ENCODE measurements at regions not wholly inside any gene's neighbourhood (a gene's known extent, or its start where the extent isn't known, plus 50 kb on each side); places are given as distances from the start of the nearest gene placed in this dataset.

- no peaks in the 10 kb centered on the region for H3K36me3 Mint-ChIP-seq (ENCODE audit: low read depth)
- no peaks in the 10 kb centered on the region for H3K4me1 ChIP-seq (ENCODE audit: insufficient read depth, low read length)
- no peak for TF ChIP-seq CTCF (IDR thresholded peaks at IDR 0.05)
- CTCF ChIA-PET, result interaction anchor here (0.9 kb wide), 1 partner anchor 43 kb away, joined by 4 read pairs; no protein-coding TSS in a partner anchor
- H3K4me1 Mint-ChIP-seq (ENCODE audit: low read depth), result no peaks in the 10 kb centered on the region
- no peaks in the 10 kb centered on the region for H3K27me3 ChIP-seq (ENCODE audit: control insufficient read depth in 1 of 2, insufficient read depth in 2 of 2, low read length in 2 of 2)
- no peak for ATAC-seq (ENCODE audit: poor library complexity)
- no peak for DNase-seq
- H3K4me3 ChIP-seq (ENCODE audit: low read length), result no peak overlapping the region
- H3K27ac Mint-ChIP-seq, result no peak overlapping the region
- POLR2A ChIA-PET, result no interaction called here
- intact Hi-C loops (cut with DNase I, micrococcal nuclease), result no loop called here
- H3K9me3 Mint-ChIP-seq, result peaks cover 4% of the 10 kb centered on the region
- no peak overlapping the region for H3K4me3 Mint-ChIP-seq
- H3K27ac ChIP-seq (ENCODE audit: low read depth in 1 of 2, low read length in 2 of 2), result no peak overlapping the region
- H3K36me3 ChIP-seq (ENCODE audit: insufficient read depth, low read length), result no peaks in the 10 kb centered on the region
- no peaks in the 10 kb centered on the region for H3K27me3 Mint-ChIP-seq
- H3K9me3 ChIP-seq (ENCODE audit: control insufficient read depth in 1 of 2, insufficient read depth in 1 of 2, low read length in 2 of 2), result peaks cover 4 to 7% of the 10 kb centered on the region in 2 experiments
Observed at GRCh38 chr21:40923407-40923806, 76.4 kb upstream of the DSCAM start.

DNA sequence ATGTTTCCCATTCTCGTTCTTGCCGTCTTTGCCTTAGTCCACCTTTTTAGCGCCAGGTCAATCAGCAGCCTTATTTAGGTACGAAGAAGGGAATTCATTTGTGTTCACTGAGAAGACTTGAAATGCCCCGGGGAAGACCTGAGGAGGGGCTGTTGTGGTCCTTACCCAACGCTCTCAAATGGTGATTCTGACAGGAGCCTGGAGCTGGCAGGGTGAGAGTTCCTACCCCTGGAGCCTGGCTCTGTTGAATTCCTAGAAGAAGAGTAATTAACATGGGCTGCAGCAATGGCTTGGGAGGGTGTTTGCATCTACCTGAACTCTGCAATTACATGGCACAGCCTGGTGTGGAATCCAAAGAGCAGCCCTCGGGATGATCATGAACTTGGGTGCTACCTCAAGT lies 76.9 kb upstream of the DSCAM start:
- no peaks in the 10 kb centered on the region for H3K27me3 Mint-ChIP-seq
- no peak overlapping the region for H3K27ac Mint-ChIP-seq
- H3K4me3 Mint-ChIP-seq, result no peak overlapping the region
- H3K9me3 Mint-ChIP-seq, result peaks cover 5% of the 10 kb centered on the region
- no peaks in the 10 kb centered on the region for H3K36me3 Mint-ChIP-seq (ENCODE audit: low read depth)
- ChIA-PET CTCF (no interaction called here), POLR2A (no interaction called here)
- H3K36me3 ChIP-seq (ENCODE audit: insufficient read depth, low read length), result no peaks in the 10 kb centered on the region
- ATAC-seq (ENCODE audit: poor library complexity), result no peak
- H3K27me3 ChIP-seq (ENCODE audit: control insufficient read depth in 1 of 2, insufficient read depth in 2 of 2, low read length in 2 of 2), result no peaks in the 10 kb centered on the region
- no peaks in the 10 kb centered on the region for H3K4me1 ChIP-seq (ENCODE audit: insufficient read depth, low read length)
- H3K9me3 ChIP-seq (ENCODE audit: control insufficient read depth in 1 of 2, insufficient read depth in 1 of 2, low read length in 2 of 2), result peaks cover 7 to 8% of the 10 kb centered on the region in 2 experiments
- intact Hi-C loops (cut with DNase I, micrococcal nuclease), result no loop called here
- H3K4me1 Mint-ChIP-seq (ENCODE audit: low read depth), result no peaks in the 10 kb centered on the region
- DNase-seq, result no peak
- no peak overlapping the region for H3K27ac ChIP-seq (ENCODE audit: low read depth in 1 of 2, low read length in 2 of 2)
- TF ChIP-seq CTCF (IDR thresholded peaks at IDR 0.05), result no peak
- H3K4me3 ChIP-seq (ENCODE audit: low read length), result no peak overlapping the region

- H3K4me1 ChIP-seq (ENCODE audit: insufficient read depth, low read length), result no peaks in the 10 kb centered on the region
- peaks cover 9% of the 10 kb centered on the region for H3K9me3 Mint-ChIP-seq
- H3K9me3 ChIP-seq (ENCODE audit: control insufficient read depth in 1 of 2, insufficient read depth in 1 of 2, low read length in 2 of 2), result peaks cover 8 to 12% of the 10 kb centered on the region in 2 experiments
- no peak for ATAC-seq (ENCODE audit: poor library complexity)
- H3K27me3 ChIP-seq (ENCODE audit: control insufficient read depth in 1 of 2, insufficient read depth in 2 of 2, low read length in 2 of 2), result no peaks in the 10 kb centered on the region
- no peak overlapping the region for H3K27ac ChIP-seq (ENCODE audit: low read depth in 1 of 2, low read length in 2 of 2)
- no peak overlapping the region for H3K4me3 Mint-ChIP-seq
- no peak overlapping the region for H3K4me3 ChIP-seq (ENCODE audit: low read length)
- H3K36me3 ChIP-seq (ENCODE audit: insufficient read depth, low read length), result no peaks in the 10 kb centered on the region
- intact Hi-C loops (cut with DNase I, micrococcal nuclease), result no loop called here
- TF ChIP-seq CTCF (IDR thresholded peaks at IDR 0.05), result no peak
- ChIA-PET POLR2A (no interaction called here), CTCF (no interaction called here)
- H3K36me3 Mint-ChIP-seq (ENCODE audit: low read depth), result no peaks in the 10 kb centered on the region
- H3K4me1 Mint-ChIP-seq (ENCODE audit: low read depth), result no peaks in the 10 kb centered on the region
- no peak overlapping the region for H3K27ac Mint-ChIP-seq
- no peak for DNase-seq
- no peaks in the 10 kb centered on the region for H3K27me3 Mint-ChIP-seq
Observed at GRCh38 chr21:40924641-40925040, 77.7 kb upstream of the DSCAM start.

Measured in CD4-positive, alpha-beta T cell (primary cell).